ENCODE measurements at regions not wholly inside any gene's neighbourhood (a gene's known extent, or its start where the extent isn't known, plus 50 kb on each side); places are given as distances from the start of the nearest gene placed in this dataset.

DNA sequence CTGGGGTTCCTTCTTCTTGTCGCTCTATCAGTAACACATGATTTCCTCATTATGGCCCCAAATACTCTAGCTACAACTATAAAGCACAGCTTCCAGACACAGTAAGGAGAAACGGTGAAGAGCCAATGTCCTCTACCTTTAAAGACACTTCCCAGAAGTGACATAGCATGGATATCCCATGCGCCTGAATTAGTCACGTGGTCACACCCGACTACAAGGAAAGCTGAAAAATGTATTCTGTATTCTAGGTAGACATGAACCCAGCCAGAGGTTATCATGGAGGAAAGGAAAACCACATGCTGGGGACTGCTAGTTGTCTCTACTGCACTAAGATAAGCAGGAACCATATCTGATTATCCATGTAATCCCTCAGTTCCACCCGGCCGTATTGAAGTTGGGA lies 244.3 kb downstream of the LMX1A start:
- TF ChIP-seq CEBPB (IDR thresholded peaks at IDR 0.05; ENCODE audit: low read depth, low read length), result no peak
- TF ChIP-seq, protein P1, sequence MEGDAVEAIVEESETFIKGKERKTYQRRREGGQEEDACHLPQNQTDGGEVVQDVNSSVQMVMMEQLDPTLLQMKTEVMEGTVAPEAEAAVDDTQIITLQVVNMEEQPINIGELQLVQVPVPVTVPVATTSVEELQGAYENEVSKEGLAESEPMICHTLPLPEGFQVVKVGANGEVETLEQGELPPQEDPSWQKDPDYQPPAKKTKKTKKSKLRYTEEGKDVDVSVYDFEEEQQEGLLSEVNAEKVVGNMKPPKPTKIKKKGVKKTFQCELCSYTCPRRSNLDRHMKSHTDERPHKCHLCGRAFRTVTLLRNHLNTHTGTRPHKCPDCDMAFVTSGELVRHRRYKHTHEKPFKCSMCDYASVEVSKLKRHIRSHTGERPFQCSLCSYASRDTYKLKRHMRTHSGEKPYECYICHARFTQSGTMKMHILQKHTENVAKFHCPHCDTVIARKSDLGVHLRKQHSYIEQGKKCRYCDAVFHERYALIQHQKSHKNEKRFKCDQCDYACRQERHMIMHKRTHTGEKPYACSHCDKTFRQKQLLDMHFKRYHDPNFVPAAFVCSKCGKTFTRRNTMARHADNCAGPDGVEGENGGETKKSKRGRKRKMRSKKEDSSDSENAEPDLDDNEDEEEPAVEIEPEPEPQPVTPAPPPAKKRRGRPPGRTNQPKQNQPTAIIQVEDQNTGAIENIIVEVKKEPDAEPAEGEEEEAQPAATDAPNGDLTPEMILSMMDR (conservative IDR thresholded peaks at IDR 0.05; ENCODE audit: low read depth, low read length), result no peak
- no peak for TF ChIP-seq CHD1 (IDR thresholded peaks at IDR 0.05; ENCODE audit: low read depth, low read length)
- TF ChIP-seq RCOR1 (IDR thresholded peaks at IDR 0.05; ENCODE audit: insufficient replicate concordance, low read length), result no peak
- no peak for TF ChIP-seq RFX5 (IDR thresholded peaks at IDR 0.05; ENCODE audit: low read depth, low read length)
- TF ChIP-seq, protein P2, sequence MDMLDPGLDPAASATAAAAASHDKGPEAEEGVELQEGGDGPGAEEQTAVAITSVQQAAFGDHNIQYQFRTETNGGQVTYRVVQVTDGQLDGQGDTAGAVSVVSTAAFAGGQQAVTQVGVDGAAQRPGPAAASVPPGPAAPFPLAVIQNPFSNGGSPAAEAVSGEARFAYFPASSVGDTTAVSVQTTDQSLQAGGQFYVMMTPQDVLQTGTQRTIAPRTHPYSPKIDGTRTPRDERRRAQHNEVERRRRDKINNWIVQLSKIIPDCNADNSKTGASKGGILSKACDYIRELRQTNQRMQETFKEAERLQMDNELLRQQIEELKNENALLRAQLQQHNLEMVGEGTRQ (IDR thresholded peaks at IDR 0.05; ENCODE audit: low read depth, low read length), result no peak
- no peak for TF ChIP-seq POLR2A (IDR thresholded peaks at IDR 0.05; ENCODE audit: low read depth, low read length)
- no peak for TF ChIP-seq NFE2L2 (IDR thresholded peaks at IDR 0.05; ENCODE audit: low read depth, low read length)
- TF ChIP-seq MXI1 (IDR thresholded peaks at IDR 0.05; ENCODE audit: borderline replicate concordance, low read depth, low read length), result no peak

Measured in IMR-90 (cell line).